PC-9 (cell line): ENCODE measurements at regions not wholly inside any gene's neighbourhood (a gene's known extent, or its start where the extent isn't known, plus 50 kb on each side); places are given as distances from the start of the nearest gene placed in this dataset.
A peak's percentile ranks its signal among the peaks of the same experiment; 100 is the strongest.

Source experiments
- BruUV-seq: library from RNA; stranded (reverse); fragments of 400-500 nt; replicated peaks from 2 replicates; lab custom pipeline; 2021; lab: Mats Ljungman, UMichigan
- CTCF ChIA-PET: fragments of 300-600 bp; sonication (Branson Sonifier 250); formaldehyde crosslinking; loops from one replicate; lab custom pipeline; 2022; ENCODE audit warnings: antibody characterized with exemption; lab: Charles Lee
- POLR2A ChIA-PET: fragments of 300-600 bp; sonication (Branson Sonifier 250); formaldehyde crosslinking; loops from one replicate; lab custom pipeline; 2022; ENCODE audit warnings: antibody characterized with exemption; ENCODE audit not compliant: unreplicated experiment; lab: Charles Lee
- DNase-seq, 2 experiments: peaks; one replicate each; pipeline versions ENCODE4 v3.0.0 to v3.0.0-alpha.2; 2015 to 2022; ENCODE audit warnings: mixed read lengths in 1 of 2
- H2AFZ ChIP-seq: fragments of 200-600 bp; sonication (generic); 2 replicates; pipeline ENCODE4 v1.8.1; 2017; ENCODE audit warnings: antibody characterized with exemption
- H3F3A ChIP-seq: fragments of 200-600 bp; sonication (generic); 2 replicates; pipeline ENCODE4 v1.8.1; 2017; ENCODE audit warnings: antibody characterized with exemption, mild to moderate bottlenecking, low read depth; ENCODE audit not compliant: insufficient read depth
- H3K27ac ChIP-seq: fragments of 200-600 bp; sonication (generic); 2 replicates; pipeline ENCODE4 v1.6.1; 2016; ENCODE audit warnings: mixed run types
- H3K27me3 ChIP-seq: fragments of 200-600 bp; sonication (generic); 2 replicates; pipeline ENCODE4 v1.6.1; 2016; ENCODE audit warnings: low read depth, mixed run types; ENCODE audit not compliant: insufficient read depth
- H3K36me3 ChIP-seq: fragments of 200-600 bp; sonication (generic); 2 replicates; pipeline ENCODE4 v1.6.1; 2016; ENCODE audit warnings: low read depth, mixed run types
- H3K4me1 ChIP-seq: fragments of 200-600 bp; sonication (generic); replicated peaks from 2 replicates; pipeline ENCODE4 v1.6.1; 2016; ENCODE audit warnings: mixed run types; ENCODE audit not compliant: insufficient read depth
- H3K4me2 ChIP-seq: fragments of 200-600 bp; sonication (generic); 2 replicates; pipeline ENCODE4 v1.6.1; 2017; ENCODE audit warnings: mixed run types
- H3K4me3 ChIP-seq: fragments of 200-600 bp; sonication (generic); 2 replicates; pipeline ENCODE4 v1.6.1; 2016; ENCODE audit warnings: mixed run types
- H3K79me2 ChIP-seq: fragments of 200-600 bp; sonication (generic); 2 replicates; pipeline ENCODE4 v1.6.1; 2017; ENCODE audit warnings: low read depth, mixed run types
- H3K9me2 ChIP-seq: fragments of 200-600 bp; sonication (generic); 2 replicates; pipeline ENCODE4 v1.8.1; 2017; ENCODE audit warnings: mild to moderate bottlenecking; ENCODE audit not compliant: insufficient read depth
- H3K9me3 ChIP-seq: fragments of 200-600 bp; sonication (generic); 2 replicates; pipeline ENCODE4 v1.8.1; 2016; ENCODE audit warnings: low read depth; ENCODE audit not compliant: insufficient read depth
- H4K20me1 ChIP-seq: fragments of 200-600 bp; sonication (generic); 2 replicates; pipeline ENCODE4 v1.8.1; 2017; ENCODE audit not compliant: insufficient read depth
- CTCF ChIP-seq: fragments of 200-600 bp; sonication (generic); conservative IDR thresholded peaks from 2 replicates; pipeline ENCODE4 v1.6.1; 2017; ENCODE audit warnings: mixed run types, antibody characterized with exemption, mild to moderate bottlenecking, moderate library complexity
- EZH2 ChIP-seq: fragments of 200-600 bp; sonication (generic); IDR thresholded peaks from 2 replicates; pipeline ENCODE4 v1.8.0; 2017; ENCODE audit warnings: antibody characterized with exemption, low read depth
- intact Hi-C: fragments of 100-400 bp; cut with micrococcal nuclease; formaldehyde crosslinking; loops from one replicate; pipeline ENCODE4 v1.10.0; 2022; ENCODE audit not compliant: unreplicated experiment

- H3K4me3 ChIP-seq = peak overlapping the region; percentile 2
Measured at GRCh38 chr20:58127701-58128111, 100.7 kb downstream of the ANKRD60 start.

GRCh38 chr20:58125726-58126125 is 102.7 kb downstream of the ANKRD60 start:
- Histone ChIP-seq H3K27ac (no peak overlapping the region), H4K20me1 (no peaks in the 10 kb centered on the region), H3K4me2 (no peak overlapping the region), H3K9me3 (peaks cover 17% of the 10 kb centered on the region), H3K4me1 (peaks cover 40% of the 10 kb centered on the region), H3K79me2 (0 out of 2 replicates have a peak, but pooled peaks cover 9% of the 10 kb centered on the region), H3K9me2 (no peaks in the 10 kb centered on the region), H3K36me3 (no peaks in the 10 kb centered on the region), H3K27me3 (no peaks in the 10 kb centered on the region), H2AFZ (no peak overlapping the region), H3F3A (peaks cover 31% of the 10 kb centered on the region), H3K4me3 (no peak overlapping the region)
- DNase-seq = no peak
- TF ChIP-seq CTCF (no peak), EZH2 (no peak)
- no TSS peak for BruUV-seq
- CTCF ChIA-PET = interaction anchor here (0.5 kb wide), 1 partner anchor 522 kb away, joined by 3 read pairs; no protein-coding TSS in a partner anchor
- intact Hi-C loops = no loop called here
- POLR2A ChIA-PET = interaction anchor here (0.7 kb wide), 1 partner anchor 24 kb away, joined by 3 read pairs; no protein-coding TSS in a partner anchor

More at GRCh38 chr20:58127701-58128111, 100.7 kb downstream of the ANKRD60 start:
- Histone ChIP-seq H3K9me3 (peaks cover 17% of the 10 kb centered on the region), H3K4me2 (peak overlapping the region; percentile 66), H3K9me2 (no peaks in the 10 kb centered on the region), H3K4me1 (peaks cover 58% of the 10 kb centered on the region), H3K27ac (peak overlapping the region; percentile 66), H3F3A (peaks cover 50% of the 10 kb centered on the region), H3K27me3 (no peaks in the 10 kb centered on the region), H4K20me1 (no peaks in the 10 kb centered on the region), H3K36me3 (no peaks in the 10 kb centered on the region), H2AFZ (no peak overlapping the region), H3K79me2 (0 out of 2 replicates have a peak, but pooled peaks cover 9% of the 10 kb centered on the region)
- ChIA-PET POLR2A (interaction anchor here (0.7 to 0.8 kb wide), 2 partner anchors 16 to 675 kb away, joined by 4 to 11 read pairs; no protein-coding TSS in a partner anchor), CTCF (interaction anchor here (0.6 to 0.9 kb wide), 4 partner anchors 9 to 341 kb away, joined by 3 to 9 read pairs (median 4); no protein-coding TSS in a partner anchor)
- peak; percentile 93 to 98 for DNase-seq
- intact Hi-C loops = loop anchor here (1.0 kb wide), 1 partner anchor 15 kb away; no protein-coding TSS in a partner anchor
- no TSS peak for BruUV-seq
- no peak for TF ChIP-seq CTCF
- no peak for TF ChIP-seq EZH2

GRCh38 chr20:58117944-58118343 is 110.5 kb downstream of the ANKRD60 start:
- H3K27me3 ChIP-seq = no peaks in the 10 kb centered on the region
- TF ChIP-seq EZH2 = no peak
- no peak for TF ChIP-seq CTCF
- no TSS peak for BruUV-seq
- ChIA-PET POLR2A (no interaction called here), CTCF (no interaction called here)
- H3K4me2 ChIP-seq = no peak overlapping the region
- H3K9me3 ChIP-seq = peaks cover 21% of the 10 kb centered on the region
- no peaks in the 10 kb centered on the region for H4K20me1 ChIP-seq
- no peak overlapping the region for H3K4me3 ChIP-seq
- peak in 1 of 2 experiments; percentile 41 for DNase-seq
- no peak overlapping the region for H2AFZ ChIP-seq
- no peaks in the 10 kb centered on the region for H3K9me2 ChIP-seq
- H3K79me2 ChIP-seq = no peaks in the 10 kb centered on the region
- peaks cover 15% of the 10 kb centered on the region for H3K4me1 ChIP-seq
- intact Hi-C loops = no loop called here
- H3K36me3 ChIP-seq = no peaks in the 10 kb centered on the region
- H3F3A ChIP-seq = peaks cover 12% of the 10 kb centered on the region
- H3K27ac ChIP-seq = no peak overlapping the region
